Amygdala (tissue), 56 donors: ENCODE measurements at regions not wholly inside any gene's neighbourhood (a gene's known extent, or its start where the extent isn't known, plus 50 kb on each side); places are given as distances from the start of the nearest gene placed in this dataset.

Experiments
- DNase-seq, 56 donors: peaks; one replicate each; lab custom pipeline; 2025; lab: John Stamatoyannopoulos, UW

DNA sequence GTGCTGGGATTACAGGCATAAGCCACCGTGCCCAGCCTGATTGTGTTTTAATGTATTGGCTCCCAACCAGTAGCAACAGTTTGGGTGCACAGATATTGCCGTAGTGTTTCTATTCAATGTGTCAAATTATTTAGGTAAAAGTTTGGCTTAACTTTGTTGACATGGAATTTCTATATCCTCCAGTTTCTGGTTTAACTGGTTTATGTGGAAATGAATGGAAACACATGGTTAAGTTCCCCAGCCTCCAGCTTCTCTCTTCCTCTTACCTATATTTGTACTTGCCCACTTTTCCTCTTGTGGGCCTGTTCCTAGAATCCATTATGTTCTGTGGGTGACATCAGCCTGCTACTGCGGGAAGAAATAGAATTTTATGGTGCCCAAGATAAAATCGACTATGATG is 53.9 kb upstream of the ESR1 start:
- no peak for DNase-seq

GRCh38 chr6:151757506-151757955 is 50.0 kb upstream of the ESR1 start:
- DNase-seq = no peak
